HAP-1 (cell line): ENCODE measurements at regions not wholly inside any gene's neighbourhood (a gene's known extent, or its start where the extent isn't known, plus 50 kb on each side); places are given as distances from the start of the nearest gene placed in this dataset.

Experiments
- DNase-seq, 2 experiments: peaks; one replicate each; pipeline ENCODE4 v3.0.0-alpha.2; 2016 to 2020; ENCODE audit warnings: low spot score in 2 of 2
- H3K27me3 ChIP-seq: fragments of 250-450 bp; sonication (Bioruptor Pico); 2 replicates; pipeline ENCODE4 v1.5.1; 2020; ENCODE audit warnings: low read depth, mild to moderate bottlenecking, moderate library complexity
- H3K36me3 ChIP-seq: fragments of 250-450 bp; sonication (Bioruptor Pico); replicated peaks from 2 replicates; pipeline ENCODE4 v1.5.1; 2020; ENCODE audit warnings: mild to moderate bottlenecking
- H3K4me1 ChIP-seq: fragments of 250-450 bp; sonication (Bioruptor Pico); 2 replicates; pipeline ENCODE4 v1.5.1; 2020; ENCODE audit warnings: mild to moderate bottlenecking
- H3K4me3 ChIP-seq: fragments of 250-450 bp; sonication (Bioruptor Pico); 2 replicates; pipeline ENCODE4 v1.5.1; 2020; ENCODE audit warnings: mild to moderate bottlenecking, moderate library complexity
- H3K9me3 ChIP-seq: fragments of 250-450 bp; sonication (Bioruptor Pico); 2 replicates; pipeline ENCODE4 v1.5.1; 2020; ENCODE audit warnings: mild to moderate bottlenecking, moderate library complexity
- in situ Hi-C: fragments of 300-500 bp; cut with MboI; formaldehyde crosslinking; loops from 3 replicates; pipeline ENCODE4 v1.14.3; 2020; ENCODE audit warnings: low sequenced_read_pairs, inconsistent platforms, mixed read lengths

GRCh38 chr15:93613386-93613785 is 524.4 kb upstream of the RGMA start:
- no peak for DNase-seq
- Histone ChIP-seq H3K36me3 (no peaks in the 10 kb centered on the region), H3K4me3 (no peak overlapping the region), H3K9me3 (no peaks in the 10 kb centered on the region), H3K27me3 (no peaks in the 10 kb centered on the region), H3K4me1 (no peaks in the 10 kb centered on the region)
- in situ Hi-C loops = no loop called here

DNA sequence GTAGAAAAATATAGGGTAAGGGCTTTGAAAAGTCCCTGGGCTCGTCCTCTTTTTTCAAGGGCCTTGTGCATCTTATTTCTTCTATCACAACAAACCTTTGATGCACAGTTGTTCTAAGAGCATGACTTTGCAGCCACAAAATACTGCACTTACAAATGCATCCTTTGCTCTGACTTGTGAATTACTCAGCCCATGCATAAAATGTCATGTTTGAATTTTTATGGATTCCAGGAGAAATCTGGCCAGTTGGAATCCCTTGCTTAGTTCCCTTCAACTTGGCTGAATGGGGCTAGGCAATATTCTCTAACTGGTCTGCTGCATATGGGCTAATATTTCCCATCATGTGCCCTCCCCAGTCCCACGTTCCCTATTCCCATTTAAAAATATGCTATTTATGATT is 523.9 kb upstream of the RGMA start:
- no peaks in the 10 kb centered on the region for H3K4me1 ChIP-seq

DNA sequence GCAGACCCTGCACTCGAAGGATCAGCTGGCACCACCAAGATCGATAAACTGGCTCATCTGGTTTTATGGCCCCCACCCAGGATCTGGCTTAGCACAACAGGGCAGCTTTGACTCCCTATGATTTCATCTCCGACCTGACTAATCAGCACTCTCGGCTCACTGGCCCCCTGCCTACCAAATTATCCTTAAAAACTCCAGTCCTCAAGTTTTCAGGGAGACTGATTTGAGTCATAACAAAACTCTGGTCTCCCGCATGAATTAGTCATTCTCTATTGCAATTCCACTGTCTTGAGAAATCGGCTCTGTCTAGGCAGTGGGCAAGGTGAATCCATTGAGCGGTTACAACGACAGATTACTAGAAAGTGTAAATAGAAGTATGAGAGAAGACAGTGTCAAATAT is 521.9 kb upstream of the RGMA start:
- H3K27me3 ChIP-seq = no peaks in the 10 kb centered on the region
- H3K4me3 ChIP-seq = no peak overlapping the region
- H3K9me3 ChIP-seq = no peaks in the 10 kb centered on the region
- no peaks in the 10 kb centered on the region for H3K4me1 ChIP-seq
- H3K36me3 ChIP-seq = no peaks in the 10 kb centered on the region
- DNase-seq = no peak
- in situ Hi-C loops = no loop called here

More for the DNA sequence above, 523.9 kb upstream of the RGMA start:
- DNase-seq = no peak
- Histone ChIP-seq H3K36me3 (no peaks in the 10 kb centered on the region), H3K9me3 (no peaks in the 10 kb centered on the region), H3K4me3 (no peak overlapping the region), H3K27me3 (no peaks in the 10 kb centered on the region)
- in situ Hi-C loops = no loop called here

DNA sequence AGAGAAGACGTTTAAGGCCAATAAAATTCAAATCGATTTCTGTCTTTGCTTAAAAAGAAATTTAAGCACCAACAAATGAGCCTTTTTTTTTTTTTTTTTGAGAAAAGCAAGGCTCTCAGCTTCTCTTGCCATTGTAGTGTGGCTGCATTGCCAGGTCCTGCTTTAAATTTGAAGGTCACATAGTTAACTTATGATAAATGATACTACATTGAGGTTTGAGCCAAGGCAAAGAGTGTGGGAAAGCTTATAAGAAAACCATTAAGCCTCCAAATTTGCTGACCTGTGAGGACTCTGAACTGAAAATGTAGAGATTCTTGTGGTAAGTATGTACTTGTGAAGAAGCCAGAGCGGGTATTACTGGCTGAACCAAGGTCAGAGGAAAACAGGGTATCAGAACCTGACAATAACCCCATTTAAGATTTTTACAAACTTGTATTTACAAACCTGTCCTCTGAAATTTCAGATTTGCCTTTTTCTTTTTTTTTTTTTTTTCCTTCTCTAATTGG is 519.7 kb upstream of the RGMA start:
- no peak for DNase-seq
- H3K4me3 ChIP-seq = no peak overlapping the region
- in situ Hi-C loops = no loop called here
- H3K9me3 ChIP-seq = no peaks in the 10 kb centered on the region
- no peaks in the 10 kb centered on the region for H3K36me3 ChIP-seq
- H3K4me1 ChIP-seq = no peaks in the 10 kb centered on the region
- H3K27me3 ChIP-seq = no peaks in the 10 kb centered on the region

GRCh38 chr15:93603550-93603949 is 514.5 kb upstream of the RGMA start:
- Histone ChIP-seq H3K9me3 (no peaks in the 10 kb centered on the region), H3K27me3 (no peaks in the 10 kb centered on the region), H3K4me3 (no peak overlapping the region), H3K4me1 (no peaks in the 10 kb centered on the region), H3K36me3 (no peaks in the 10 kb centered on the region)
- DNase-seq = no peak
- in situ Hi-C loops = no loop called here

DNA sequence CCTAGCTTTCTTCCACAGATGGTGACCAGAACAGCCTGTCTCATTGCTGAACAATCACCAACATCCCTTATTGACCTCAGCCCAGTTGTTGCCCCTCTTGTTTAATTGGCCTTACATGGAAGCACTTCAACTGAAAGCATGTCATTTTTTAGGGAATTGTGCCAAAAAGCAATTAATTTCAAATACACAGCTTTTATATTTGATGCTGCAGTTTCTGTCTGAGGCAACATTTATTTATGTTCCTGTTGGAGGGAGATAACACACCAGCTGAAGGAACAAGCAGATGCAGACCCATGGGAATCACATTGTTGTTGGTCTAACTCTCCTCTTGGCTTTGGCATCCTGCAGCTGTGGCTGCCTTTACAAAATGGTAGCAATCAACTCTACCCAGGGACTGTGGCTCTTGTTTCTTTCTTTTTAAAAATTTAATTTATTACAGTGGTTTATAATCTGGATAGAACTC is 498.1 kb upstream of the RGMA start:
- in situ Hi-C loops = no loop called here
- DNase-seq = no peak
- Histone ChIP-seq H3K4me3 (no peak overlapping the region), H3K36me3 (no peaks in the 10 kb centered on the region), H3K9me3 (no peaks in the 10 kb centered on the region), H3K4me1 (no peaks in the 10 kb centered on the region), H3K27me3 (no peaks in the 10 kb centered on the region)

DNA sequence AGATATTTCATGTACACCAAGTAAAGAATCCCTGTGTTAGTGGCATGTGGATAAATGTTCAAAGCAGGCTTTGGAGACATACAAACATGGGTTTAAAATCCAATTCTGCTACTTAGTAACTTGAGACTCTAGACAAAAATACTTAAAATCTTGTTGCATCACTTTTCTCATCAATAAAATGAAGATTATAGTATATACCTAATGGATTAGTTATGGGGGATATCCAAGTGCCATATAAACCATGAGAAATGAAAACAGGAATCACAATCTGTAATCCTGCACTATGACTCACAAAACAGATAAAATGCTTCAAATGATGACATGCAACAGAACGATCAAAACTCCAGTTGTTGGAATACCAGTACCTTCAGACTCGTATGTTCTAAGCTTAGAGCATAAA is 496.0 kb upstream of the RGMA start:
- no peaks in the 10 kb centered on the region for H3K9me3 ChIP-seq
- H3K4me3 ChIP-seq = no peak overlapping the region
- no peak for DNase-seq
- no peaks in the 10 kb centered on the region for H3K27me3 ChIP-seq
- no peaks in the 10 kb centered on the region for H3K36me3 ChIP-seq
- in situ Hi-C loops = no loop called here
- H3K4me1 ChIP-seq = no peaks in the 10 kb centered on the region

GRCh38 chr15:93583968-93584367 is 495.0 kb upstream of the RGMA start:
- Histone ChIP-seq H3K36me3 (no peaks in the 10 kb centered on the region), H3K27me3 (no peaks in the 10 kb centered on the region), H3K4me3 (no peak overlapping the region), H3K4me1 (no peaks in the 10 kb centered on the region), H3K9me3 (no peaks in the 10 kb centered on the region)
- in situ Hi-C loops = no loop called here
- no peak for DNase-seq

DNA sequence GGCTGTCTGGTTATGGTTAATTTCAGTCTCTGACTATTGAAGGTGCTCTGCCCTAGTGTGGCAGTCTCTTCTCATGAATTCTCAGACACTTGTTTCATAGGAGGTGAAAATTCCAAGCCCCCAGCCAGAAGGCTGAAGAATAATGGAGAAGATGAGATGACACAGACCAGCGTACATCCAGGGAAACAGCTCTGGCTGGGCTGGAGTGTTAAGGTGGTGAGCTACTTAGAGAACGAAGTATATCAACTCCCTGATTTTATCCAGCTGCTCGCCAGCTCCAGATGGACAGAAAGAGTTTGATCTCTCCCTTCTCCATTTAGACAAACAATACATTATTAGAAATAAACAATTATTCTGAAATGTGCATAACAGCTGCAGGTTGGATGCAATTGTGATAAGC is 494.5 kb upstream of the RGMA start:
- Histone ChIP-seq H3K4me1 (no peaks in the 10 kb centered on the region), H3K27me3 (no peaks in the 10 kb centered on the region), H3K4me3 (no peak overlapping the region), H3K9me3 (no peaks in the 10 kb centered on the region), H3K36me3 (no peaks in the 10 kb centered on the region)
- no peak for DNase-seq
- in situ Hi-C loops = no loop called here

DNA sequence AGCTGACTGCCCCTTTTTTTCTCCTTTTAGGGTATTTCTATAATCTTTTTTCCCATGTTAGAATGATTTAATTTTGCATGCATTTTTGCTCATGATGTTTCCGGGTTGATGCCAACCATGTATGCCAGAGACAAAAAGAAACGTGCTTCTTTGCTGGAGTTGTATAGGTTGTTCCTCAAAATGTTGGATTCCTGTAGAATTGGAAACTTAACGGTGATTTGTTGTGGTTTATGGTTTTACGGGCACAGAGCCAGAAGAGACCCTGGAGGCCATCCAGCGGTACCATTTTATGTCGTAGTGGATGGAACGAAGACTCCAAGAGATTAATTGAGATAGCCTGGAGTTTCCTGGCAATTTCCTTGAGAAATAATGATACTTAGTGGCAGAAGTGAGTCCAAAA is 481.5 kb upstream of the RGMA start:
- H3K4me3 ChIP-seq = no peak overlapping the region
- H3K4me1 ChIP-seq = no peaks in the 10 kb centered on the region
- H3K36me3 ChIP-seq = no peaks in the 10 kb centered on the region
- H3K27me3 ChIP-seq = no peaks in the 10 kb centered on the region
- H3K9me3 ChIP-seq = no peaks in the 10 kb centered on the region
- DNase-seq = no peak
- in situ Hi-C loops = no loop called here

- in situ Hi-C loops = no loop called here
- Histone ChIP-seq H3K9me3 (no peaks in the 10 kb centered on the region), H3K27me3 (no peaks in the 10 kb centered on the region), H3K36me3 (no peaks in the 10 kb centered on the region), H3K4me3 (no peak overlapping the region), H3K4me1 (no peaks in the 10 kb centered on the region)
- DNase-seq = no peak
Observed at GRCh38 chr15:93566762-93567161, 477.8 kb upstream of the RGMA start.

- H3K27me3 ChIP-seq = no peaks in the 10 kb centered on the region
- in situ Hi-C loops = no loop called here
- H3K36me3 ChIP-seq = no peaks in the 10 kb centered on the region
- no peaks in the 10 kb centered on the region for H3K9me3 ChIP-seq
- H3K4me1 ChIP-seq = no peaks in the 10 kb centered on the region
- H3K4me3 ChIP-seq = no peak overlapping the region
- DNase-seq = no peak
Observed at GRCh38 chr15:93565201-93565600, 476.2 kb upstream of the RGMA start.

DNA sequence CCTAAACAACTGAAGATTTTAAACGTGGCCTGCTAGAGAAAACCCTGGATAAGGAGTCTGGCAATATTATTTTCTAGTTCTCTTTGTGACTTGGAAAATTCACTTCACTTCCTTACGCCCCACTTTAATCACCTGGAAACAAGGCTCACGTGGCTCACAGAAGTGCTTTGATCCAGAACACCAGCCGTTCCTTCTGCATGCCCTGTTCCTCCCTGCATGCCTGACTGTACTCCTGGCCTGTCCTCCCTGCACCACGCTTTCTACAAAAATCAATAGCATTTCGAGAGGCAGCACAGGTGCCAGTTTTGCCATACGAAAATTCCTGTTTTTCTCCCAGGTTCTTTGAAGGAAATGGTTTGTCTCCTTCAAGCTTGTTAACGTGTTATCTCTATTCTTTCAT is 474.2 kb upstream of the RGMA start:
- no peaks in the 10 kb centered on the region for H3K4me1 ChIP-seq
- no peaks in the 10 kb centered on the region for H3K36me3 ChIP-seq
- H3K9me3 ChIP-seq = no peaks in the 10 kb centered on the region
- H3K4me3 ChIP-seq = no peak overlapping the region
- in situ Hi-C loops = no loop called here
- H3K27me3 ChIP-seq = no peaks in the 10 kb centered on the region
- DNase-seq = no peak

DNA sequence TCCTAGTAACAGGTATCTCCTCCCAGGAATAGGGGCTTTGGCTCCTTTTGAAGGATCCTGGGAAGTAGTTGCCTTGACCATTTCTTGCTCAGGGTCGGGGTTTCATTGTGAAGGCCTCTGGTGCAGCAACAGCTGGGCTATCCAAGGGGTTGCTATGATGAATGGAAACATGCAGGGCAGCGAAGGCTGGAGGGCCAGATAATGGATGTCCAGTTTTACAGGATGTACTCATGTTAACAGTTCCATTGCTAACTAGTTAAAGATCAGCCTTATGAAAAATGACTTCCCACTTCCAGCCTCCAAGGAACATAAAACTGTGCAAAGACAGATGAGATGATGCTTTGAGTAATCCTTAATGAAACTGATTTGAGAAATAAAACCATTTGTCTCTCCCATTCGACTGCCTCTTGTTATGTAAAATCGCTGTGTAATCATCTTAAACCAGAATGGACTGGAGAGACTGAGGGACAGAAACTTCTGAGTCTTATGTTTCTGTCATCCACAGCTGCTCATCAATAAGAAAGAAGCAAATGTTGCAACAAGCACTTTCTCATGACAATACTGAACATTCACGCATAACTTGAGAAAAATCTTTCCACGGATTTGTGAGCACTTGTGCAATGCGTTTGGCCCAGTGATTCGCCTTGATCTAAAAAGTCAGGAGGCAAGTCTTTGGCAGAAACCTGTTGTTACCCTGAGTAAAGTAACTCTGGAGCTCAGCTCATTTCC is 473.5 kb upstream of the RGMA start:
- in situ Hi-C loops = no loop called here
- DNase-seq = peak in 1 of 2 experiments; percentile 3
- Histone ChIP-seq H3K9me3 (no peaks in the 10 kb centered on the region), H3K4me3 (no peak overlapping the region), H3K27me3 (no peaks in the 10 kb centered on the region), H3K36me3 (no peaks in the 10 kb centered on the region), H3K4me1 (no peaks in the 10 kb centered on the region)

GRCh38 chr15:93557696-93558095 is 468.7 kb upstream of the RGMA start:
- in situ Hi-C loops = no loop called here
- DNase-seq = no peak
- Histone ChIP-seq H3K27me3 (no peaks in the 10 kb centered on the region), H3K9me3 (no peaks in the 10 kb centered on the region), H3K4me1 (no peaks in the 10 kb centered on the region), H3K36me3 (no peaks in the 10 kb centered on the region), H3K4me3 (no peak overlapping the region)
